ENCODE measurements at regions not wholly inside any gene's neighbourhood (a gene's known extent, or its start where the extent isn't known, plus 50 kb on each side); places are given as distances from the start of the nearest gene placed in this dataset.

DNA sequence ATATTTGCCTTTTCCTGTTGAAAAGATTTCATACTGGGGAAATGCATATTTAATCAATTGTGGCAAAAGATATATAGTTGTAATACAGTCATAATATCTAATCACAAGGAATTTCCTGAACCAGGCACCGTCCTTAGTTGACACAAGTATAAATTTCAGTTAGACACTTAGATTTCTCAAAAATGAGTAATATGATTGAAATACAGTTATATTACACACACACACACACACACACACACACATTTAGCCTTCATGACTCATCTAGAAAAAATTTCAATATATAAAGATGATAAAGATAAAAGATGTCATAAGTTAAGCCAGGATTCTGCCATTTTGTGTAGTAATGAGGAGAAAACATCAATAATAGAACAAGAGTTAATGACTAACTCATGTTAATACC is 258.4 kb upstream of the ZNF804A start:
- TF ChIP-seq TAF1 (IDR thresholded peaks at IDR 0.05; ENCODE audit: borderline replicate concordance, low read depth, low read length) (no peak), POLR2A (IDR thresholded peaks at IDR 0.05; ENCODE audit: low read depth, low read length) (no peak), POLR2AphosphoS5 (IDR thresholded peaks at IDR 0.05; ENCODE audit: low read depth, low read length) (no peak)
- no peak for DNase-seq (ENCODE audit: insufficient read length)
- no peak for FAIRE-seq

DNA sequence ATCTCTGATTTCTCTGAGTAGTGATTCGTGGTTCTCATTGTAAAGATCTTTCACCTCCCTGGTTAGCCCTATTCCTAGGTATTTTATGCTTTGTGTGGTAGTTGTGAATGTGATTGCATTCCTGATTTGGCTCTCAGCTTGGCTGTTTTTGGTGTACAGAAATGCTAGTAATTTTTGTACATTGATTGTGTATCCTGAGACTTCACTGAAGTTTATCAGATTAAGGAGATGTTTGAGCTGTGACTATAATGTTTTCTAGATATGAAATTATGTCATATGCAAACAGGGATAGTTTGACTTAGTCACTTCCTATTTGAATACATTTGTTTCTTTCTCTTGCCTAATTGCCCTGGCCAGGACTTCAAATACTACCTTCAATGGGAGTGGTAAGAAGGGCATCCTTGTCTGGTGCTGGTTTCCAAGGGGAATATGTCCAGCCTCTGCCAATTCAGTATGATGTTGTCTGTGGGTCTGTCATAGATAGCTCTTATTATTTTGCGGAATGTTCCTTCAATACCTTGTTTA is 251.9 kb upstream of the ZNF804A start:
- TF ChIP-seq POLR2AphosphoS5 (IDR thresholded peaks at IDR 0.05; ENCODE audit: low read depth, low read length) (no peak), TAF1 (IDR thresholded peaks at IDR 0.05; ENCODE audit: borderline replicate concordance, low read depth, low read length) (no peak), POLR2A (IDR thresholded peaks at IDR 0.05; ENCODE audit: low read depth, low read length) (no peak)
- DNase-seq (ENCODE audit: insufficient read length) (no peak), FAIRE-seq (no peak)

DNA sequence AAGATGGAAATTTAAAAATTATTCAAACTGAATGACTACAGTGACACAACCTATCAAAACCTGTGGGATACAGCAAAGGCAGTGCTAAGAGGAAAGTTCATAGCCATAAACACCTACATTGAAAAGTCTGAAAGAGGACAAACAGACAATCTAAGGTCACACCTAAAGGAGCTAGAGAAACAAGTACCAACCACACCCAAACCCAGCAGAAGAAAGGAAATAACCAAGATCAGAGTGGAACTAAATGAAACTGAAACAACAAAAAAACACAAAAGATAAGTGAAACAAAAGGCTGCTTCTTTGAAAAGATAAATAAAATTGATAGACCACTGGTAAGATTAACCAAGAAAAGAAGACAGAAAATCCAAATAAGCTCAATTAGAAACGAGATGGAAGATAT is 247.2 kb upstream of the ZNF804A start:
- no peak for DNase-seq (ENCODE audit: insufficient read length)
- no peak for FAIRE-seq
- TF ChIP-seq POLR2A (IDR thresholded peaks at IDR 0.05; ENCODE audit: low read depth, low read length) (no peak), TAF1 (IDR thresholded peaks at IDR 0.05; ENCODE audit: borderline replicate concordance, low read depth, low read length) (no peak), POLR2AphosphoS5 (IDR thresholded peaks at IDR 0.05; ENCODE audit: low read depth, low read length) (no peak)

- TF ChIP-seq POLR2AphosphoS5 (IDR thresholded peaks at IDR 0.05; ENCODE audit: low read depth, low read length): no peak
- TF ChIP-seq TAF1 (IDR thresholded peaks at IDR 0.05; ENCODE audit: borderline replicate concordance, low read depth, low read length): no peak
- TF ChIP-seq POLR2A (IDR thresholded peaks at IDR 0.05; ENCODE audit: low read depth, low read length): no peak
- DNase-seq (ENCODE audit: insufficient read length) (no peak), FAIRE-seq (no peak)
Measured at GRCh38 chr2:184357033-184357432, 241.3 kb upstream of the ZNF804A start.

GRCh38 chr2:184359379-184359778 is 238.9 kb upstream of the ZNF804A start:
- TF ChIP-seq POLR2AphosphoS5 (IDR thresholded peaks at IDR 0.05; ENCODE audit: low read depth, low read length): no peak
- TF ChIP-seq TAF1 (IDR thresholded peaks at IDR 0.05; ENCODE audit: borderline replicate concordance, low read depth, low read length): no peak
- no peak for TF ChIP-seq POLR2A (IDR thresholded peaks at IDR 0.05; ENCODE audit: low read depth, low read length)
- DNase-seq (ENCODE audit: insufficient read length): no peak
- FAIRE-seq: no peak

DNA sequence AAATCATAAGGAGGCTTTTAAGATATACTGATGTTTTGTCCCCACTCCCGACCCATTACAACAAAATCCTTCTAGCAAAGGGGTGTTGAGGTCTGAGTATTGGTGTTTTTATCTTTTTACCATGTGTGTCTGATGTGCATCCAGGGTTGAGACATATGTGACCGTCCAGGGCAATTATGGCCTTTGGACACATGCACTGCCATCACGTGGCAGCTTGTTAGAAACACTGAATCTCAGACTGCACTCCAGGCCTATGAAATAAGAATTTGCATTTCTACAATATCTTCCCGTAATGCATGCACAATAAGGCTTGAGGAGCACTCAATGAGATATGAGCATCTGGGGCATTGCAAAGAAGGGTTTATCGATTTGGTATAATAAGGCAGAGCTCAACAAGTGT is 235.1 kb upstream of the ZNF804A start:
- peak; percentile 57 for FAIRE-seq
- TF ChIP-seq POLR2AphosphoS5 (IDR thresholded peaks at IDR 0.05; ENCODE audit: low read depth, low read length): no peak
- TF ChIP-seq POLR2A (IDR thresholded peaks at IDR 0.05; ENCODE audit: low read depth, low read length): no peak
- no peak for TF ChIP-seq TAF1 (IDR thresholded peaks at IDR 0.05; ENCODE audit: borderline replicate concordance, low read depth, low read length)
- no peak for DNase-seq (ENCODE audit: insufficient read length)

- FAIRE-seq (no peak), DNase-seq (ENCODE audit: insufficient read length) (no peak)
- TF ChIP-seq POLR2AphosphoS5 (IDR thresholded peaks at IDR 0.05; ENCODE audit: low read depth, low read length) (no peak), POLR2A (IDR thresholded peaks at IDR 0.05; ENCODE audit: low read depth, low read length) (no peak), TAF1 (IDR thresholded peaks at IDR 0.05; ENCODE audit: borderline replicate concordance, low read depth, low read length) (no peak)
Measured at GRCh38 chr2:184367211-184367610, 231.1 kb upstream of the ZNF804A start.

DNA sequence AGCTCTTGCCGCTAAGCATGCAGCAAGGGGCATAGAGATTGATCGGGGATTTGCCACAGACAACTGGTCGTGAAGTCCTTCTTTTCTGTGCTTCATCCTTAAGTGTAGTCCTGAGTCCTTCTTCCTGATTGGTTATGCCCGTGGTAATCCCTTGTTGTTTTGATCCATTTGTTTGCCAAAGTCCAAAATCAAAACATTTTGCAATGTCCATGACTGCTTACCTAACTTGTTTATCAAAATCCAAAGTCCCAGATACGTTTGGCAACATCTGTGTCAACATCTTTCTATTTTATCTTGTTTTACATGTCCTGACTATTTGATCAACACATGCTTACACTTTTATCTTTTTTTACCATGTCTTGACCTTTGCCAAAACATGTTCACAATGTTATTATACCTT is 229.0 kb upstream of the ZNF804A start:
- TF ChIP-seq POLR2AphosphoS5 (IDR thresholded peaks at IDR 0.05; ENCODE audit: low read depth, low read length) (no peak), POLR2A (IDR thresholded peaks at IDR 0.05; ENCODE audit: low read depth, low read length) (no peak), TAF1 (IDR thresholded peaks at IDR 0.05; ENCODE audit: borderline replicate concordance, low read depth, low read length) (no peak)
- DNase-seq (ENCODE audit: insufficient read length) (no peak), FAIRE-seq (peak; percentile 51)

GRCh38 chr2:184370954-184371353 is 227.4 kb upstream of the ZNF804A start:
- TF ChIP-seq POLR2A (IDR thresholded peaks at IDR 0.05; ENCODE audit: low read depth, low read length): no peak
- TF ChIP-seq TAF1 (IDR thresholded peaks at IDR 0.05; ENCODE audit: borderline replicate concordance, low read depth, low read length): no peak
- no peak for TF ChIP-seq POLR2AphosphoS5 (IDR thresholded peaks at IDR 0.05; ENCODE audit: low read depth, low read length)
- DNase-seq (ENCODE audit: insufficient read length) (no peak), FAIRE-seq (no peak)

- TF ChIP-seq POLR2AphosphoS5 (IDR thresholded peaks at IDR 0.05; ENCODE audit: low read depth, low read length) (no peak), TAF1 (IDR thresholded peaks at IDR 0.05; ENCODE audit: borderline replicate concordance, low read depth, low read length) (no peak), POLR2A (IDR thresholded peaks at IDR 0.05; ENCODE audit: low read depth, low read length) (no peak)
- DNase-seq (ENCODE audit: insufficient read length) (no peak), FAIRE-seq (no peak)
Measured at GRCh38 chr2:184371641-184372040, 226.7 kb upstream of the ZNF804A start.

- DNase-seq (ENCODE audit: insufficient read length) (no peak), FAIRE-seq (no peak)
- TF ChIP-seq POLR2AphosphoS5 (IDR thresholded peaks at IDR 0.05; ENCODE audit: low read depth, low read length): no peak
- no peak for TF ChIP-seq POLR2A (IDR thresholded peaks at IDR 0.05; ENCODE audit: low read depth, low read length)
- no peak for TF ChIP-seq TAF1 (IDR thresholded peaks at IDR 0.05; ENCODE audit: borderline replicate concordance, low read depth, low read length)
Measured at GRCh38 chr2:184372484-184372883, 225.8 kb upstream of the ZNF804A start.

- no peak for FAIRE-seq
Measured at GRCh38 chr2:184394642-184395041, 203.7 kb upstream of the ZNF804A start.

More at GRCh38 chr2:184394642-184395041, 203.7 kb upstream of the ZNF804A start:
- no peak for TF ChIP-seq TAF1 (IDR thresholded peaks at IDR 0.05; ENCODE audit: borderline replicate concordance, low read depth, low read length)
- TF ChIP-seq POLR2AphosphoS5 (IDR thresholded peaks at IDR 0.05; ENCODE audit: low read depth, low read length): no peak
- no peak for TF ChIP-seq POLR2A (IDR thresholded peaks at IDR 0.05; ENCODE audit: low read depth, low read length)
- no peak for DNase-seq (ENCODE audit: insufficient read length)
